ENCODE measurements at regions not wholly inside any gene's neighbourhood (a gene's known extent, or its start where the extent isn't known, plus 50 kb on each side); places are given as distances from the start of the nearest gene placed in this dataset.

DNA sequence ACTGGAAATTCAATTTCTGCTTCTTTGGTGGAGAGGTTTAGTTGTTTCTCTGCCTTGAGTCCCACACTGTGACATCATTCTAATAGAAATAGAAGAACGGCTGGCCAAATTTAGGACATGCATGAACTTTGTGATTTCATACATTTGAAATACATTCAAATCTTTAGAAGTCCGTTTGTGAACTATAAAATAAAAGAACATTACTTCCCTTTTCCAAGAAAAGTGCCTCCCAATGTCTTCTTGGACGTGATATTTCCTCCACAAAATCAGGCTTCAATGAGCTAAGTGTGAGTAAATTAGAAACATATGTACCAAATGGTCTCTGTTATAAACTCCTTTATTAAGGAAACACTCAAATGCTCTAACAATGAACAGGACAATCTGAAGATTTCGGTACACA lies 314.5 kb upstream of the AKR1E2 start:
- Histone ChIP-seq H3K4me1 (ENCODE audit: insufficient read depth, low read length) (no peaks in the 10 kb centered on the region), H3K9me3 (ENCODE audit: low read length) (no peaks in the 10 kb centered on the region), H3K36me3 (ENCODE audit: insufficient read depth, low read length) (no peaks in the 10 kb centered on the region), H2AFZ (ENCODE audit: low read depth, low read length) (no peak overlapping the region), H3K4me3 (ENCODE audit: low read length) (no peak overlapping the region), H3K27me3 (ENCODE audit: insufficient read depth, low read length) (no peaks in the 10 kb centered on the region)

DNA sequence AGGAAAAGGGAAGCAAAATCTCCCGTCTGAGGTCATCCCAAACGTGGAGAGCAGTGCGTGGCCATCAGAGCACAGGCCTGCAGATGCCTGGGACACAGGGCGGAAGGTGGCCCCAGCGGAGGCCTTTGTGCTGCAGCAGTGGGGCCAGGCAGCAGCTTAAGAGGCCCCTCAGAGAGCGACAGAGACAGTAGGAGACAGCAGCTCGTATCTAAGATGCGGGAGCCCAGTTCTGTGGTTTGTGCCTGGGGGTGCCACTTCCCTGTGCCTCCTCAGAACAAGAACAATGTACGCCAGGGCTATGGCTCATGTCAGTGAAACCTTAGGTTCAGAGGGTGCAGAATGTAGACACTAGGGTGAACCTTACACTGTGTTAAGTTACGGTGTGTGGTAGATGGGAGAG lies 316.6 kb upstream of the AKR1E2 start:
- no peak overlapping the region for H2AFZ ChIP-seq (ENCODE audit: low read depth, low read length)
- no peaks in the 10 kb centered on the region for H3K9me3 ChIP-seq (ENCODE audit: low read length)
- H3K4me1 ChIP-seq (ENCODE audit: insufficient read depth, low read length): no peaks in the 10 kb centered on the region
- no peaks in the 10 kb centered on the region for H3K36me3 ChIP-seq (ENCODE audit: insufficient read depth, low read length)
- no peaks in the 10 kb centered on the region for H3K27me3 ChIP-seq (ENCODE audit: insufficient read depth, low read length)
- H3K4me3 ChIP-seq (ENCODE audit: low read length): no peak overlapping the region

DNA sequence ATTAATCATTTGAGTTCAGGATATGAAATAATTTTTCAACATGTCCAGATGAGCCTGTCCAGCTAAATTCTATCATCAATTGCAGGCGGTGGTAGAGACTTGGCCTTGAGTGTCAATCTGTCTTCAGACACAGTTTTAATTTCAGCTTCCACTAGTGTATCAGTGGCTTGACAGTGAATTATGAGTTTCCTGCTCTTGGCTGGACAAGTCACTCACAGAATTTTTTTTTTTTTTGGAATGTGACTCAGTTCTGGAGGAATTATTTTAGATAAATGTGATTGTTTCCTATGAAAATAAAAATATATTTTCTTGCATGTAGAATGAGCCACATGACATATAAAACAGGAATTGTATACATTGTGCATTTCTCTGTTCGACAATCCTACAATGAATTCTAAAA lies 319.9 kb upstream of the AKR1E2 start:
- Histone ChIP-seq H3K4me1 (ENCODE audit: insufficient read depth, low read length) (no peaks in the 10 kb centered on the region), H3K9me3 (ENCODE audit: low read length) (no peaks in the 10 kb centered on the region), H3K36me3 (ENCODE audit: insufficient read depth, low read length) (no peaks in the 10 kb centered on the region), H3K4me3 (ENCODE audit: low read length) (no peak overlapping the region), H2AFZ (ENCODE audit: low read depth, low read length) (no peak overlapping the region), H3K27me3 (ENCODE audit: insufficient read depth, low read length) (no peaks in the 10 kb centered on the region)

DNA sequence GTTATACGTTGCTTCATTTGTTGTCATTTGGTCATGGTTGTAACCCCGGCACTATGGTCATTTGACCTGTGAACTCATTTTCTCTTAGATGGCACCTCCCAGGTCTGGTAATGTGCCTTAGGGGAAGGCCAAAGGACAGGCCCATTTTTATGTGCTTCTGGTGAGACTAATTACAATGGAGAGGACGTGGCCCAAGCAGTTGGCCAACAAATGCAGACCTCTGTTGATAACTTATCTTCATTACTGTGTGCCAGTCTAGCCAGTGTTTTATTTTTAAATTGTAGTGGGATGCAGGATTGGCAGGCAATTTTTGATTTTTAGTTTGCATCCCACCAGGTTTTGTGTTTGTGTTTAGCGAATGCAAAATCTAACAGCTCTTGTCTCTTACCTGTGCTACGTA lies 321.5 kb upstream of the AKR1E2 start:
- H3K27me3 ChIP-seq (ENCODE audit: insufficient read depth, low read length): no peaks in the 10 kb centered on the region
- no peaks in the 10 kb centered on the region for H3K9me3 ChIP-seq (ENCODE audit: low read length)
- no peaks in the 10 kb centered on the region for H3K36me3 ChIP-seq (ENCODE audit: insufficient read depth, low read length)
- no peak overlapping the region for H3K4me3 ChIP-seq (ENCODE audit: low read length)
- H2AFZ ChIP-seq (ENCODE audit: low read depth, low read length): no peak overlapping the region
- no peaks in the 10 kb centered on the region for H3K4me1 ChIP-seq (ENCODE audit: insufficient read depth, low read length)

DNA sequence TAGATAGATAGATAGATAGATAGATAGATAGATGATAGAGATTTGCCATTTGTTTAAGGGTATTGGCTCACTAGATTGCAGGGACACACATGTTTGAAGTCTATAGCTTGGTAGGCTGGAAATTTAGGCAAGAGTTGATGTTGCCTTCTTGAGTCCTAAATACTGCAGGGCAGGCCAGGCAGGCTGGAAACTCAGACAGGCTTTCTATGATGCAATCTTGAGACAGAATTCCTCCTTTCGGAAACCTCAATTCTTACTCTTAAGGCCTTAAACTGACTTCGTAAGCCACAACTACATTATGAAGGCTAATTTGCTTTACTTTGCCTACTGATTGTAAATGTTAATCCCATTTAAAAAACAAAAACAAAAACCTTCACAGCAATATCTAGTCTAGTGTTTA lies 322.9 kb upstream of the AKR1E2 start:
- no peaks in the 10 kb centered on the region for H3K27me3 ChIP-seq (ENCODE audit: insufficient read depth, low read length)
- no peak overlapping the region for H3K4me3 ChIP-seq (ENCODE audit: low read length)
- no peaks in the 10 kb centered on the region for H3K9me3 ChIP-seq (ENCODE audit: low read length)
- H2AFZ ChIP-seq (ENCODE audit: low read depth, low read length): no peak overlapping the region
- H3K36me3 ChIP-seq (ENCODE audit: insufficient read depth, low read length): no peaks in the 10 kb centered on the region
- no peaks in the 10 kb centered on the region for H3K4me1 ChIP-seq (ENCODE audit: insufficient read depth, low read length)

DNA sequence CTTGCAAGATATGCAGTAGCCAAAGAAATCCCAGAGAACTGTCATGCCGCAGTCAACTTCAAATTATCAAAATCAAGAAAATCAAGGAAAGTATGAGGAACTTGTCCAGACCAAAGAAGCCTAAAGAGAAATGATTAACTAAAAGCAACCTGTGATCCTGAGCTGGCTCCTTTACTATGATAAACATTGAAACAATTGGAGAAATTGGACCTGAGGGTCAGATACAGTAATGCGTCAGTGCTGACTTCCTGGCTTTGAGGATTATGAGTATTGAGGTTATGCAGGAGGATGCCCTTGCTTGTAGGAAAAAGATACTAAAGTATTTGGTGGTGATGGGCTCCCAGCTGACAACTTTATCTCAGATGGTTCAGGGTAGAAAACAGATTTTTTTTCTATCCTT lies 324.7 kb upstream of the AKR1E2 start:
- no peak overlapping the region for H3K4me3 ChIP-seq (ENCODE audit: low read length)
- no peaks in the 10 kb centered on the region for H3K36me3 ChIP-seq (ENCODE audit: insufficient read depth, low read length)
- H3K4me1 ChIP-seq (ENCODE audit: insufficient read depth, low read length): no peaks in the 10 kb centered on the region
- no peaks in the 10 kb centered on the region for H3K27me3 ChIP-seq (ENCODE audit: insufficient read depth, low read length)
- H2AFZ ChIP-seq (ENCODE audit: low read depth, low read length): no peak overlapping the region
- no peaks in the 10 kb centered on the region for H3K9me3 ChIP-seq (ENCODE audit: low read length)

DNA sequence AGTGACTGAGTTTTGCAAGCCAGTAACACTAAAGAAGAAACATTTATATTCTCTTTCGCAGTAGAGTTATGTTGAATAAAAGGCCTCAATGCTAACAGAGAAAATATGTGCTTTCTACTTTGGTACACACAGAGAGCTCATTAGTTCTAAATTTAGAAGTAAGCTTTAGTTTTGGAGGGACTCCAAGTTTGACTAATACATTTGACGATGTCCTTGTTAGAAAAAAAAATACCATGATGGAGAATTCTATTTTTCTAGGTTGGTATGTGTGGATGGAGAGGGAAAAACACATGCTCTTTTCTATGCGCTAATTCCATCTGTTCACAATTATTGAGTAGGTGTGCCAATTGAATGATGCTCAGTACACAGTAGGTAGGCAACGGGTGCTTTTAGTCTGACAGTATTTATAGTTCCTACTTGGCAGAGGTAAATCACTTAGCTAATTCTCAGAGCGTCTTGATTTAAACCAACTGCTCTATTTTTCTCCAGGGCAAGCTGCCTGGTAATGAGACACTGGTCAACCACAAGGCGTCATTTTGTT lies 327.2 kb upstream of the AKR1E2 start:
- Histone ChIP-seq H3K27me3 (ENCODE audit: insufficient read depth, low read length) (no peaks in the 10 kb centered on the region), H3K9me3 (ENCODE audit: low read length) (no peaks in the 10 kb centered on the region), H2AFZ (ENCODE audit: low read depth, low read length) (no peak overlapping the region), H3K4me1 (ENCODE audit: insufficient read depth, low read length) (no peaks in the 10 kb centered on the region), H3K36me3 (ENCODE audit: insufficient read depth, low read length) (no peaks in the 10 kb centered on the region), H3K4me3 (ENCODE audit: low read length) (no peak overlapping the region)

DNA sequence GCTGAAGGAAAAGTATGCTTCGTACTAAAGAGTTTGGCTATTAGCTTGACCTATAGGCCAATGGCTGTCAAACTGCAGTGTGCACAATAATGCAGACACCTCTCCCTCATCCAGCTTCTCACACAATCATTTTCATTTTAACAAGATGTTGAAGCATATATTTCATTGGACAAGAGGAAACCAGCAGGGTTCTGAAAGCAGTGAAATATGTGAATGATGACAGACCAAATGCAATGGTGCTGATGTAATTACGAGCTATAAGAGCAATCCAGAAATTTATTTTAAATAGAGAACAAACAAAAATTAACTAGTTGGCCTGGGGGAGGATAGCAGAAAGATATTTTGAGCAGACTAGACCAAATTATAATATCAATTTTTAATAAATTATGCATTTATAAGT lies 331.5 kb upstream of the AKR1E2 start:
- Histone ChIP-seq H3K36me3 (ENCODE audit: insufficient read depth, low read length) (no peaks in the 10 kb centered on the region), H3K27me3 (ENCODE audit: insufficient read depth, low read length) (no peaks in the 10 kb centered on the region), H3K4me1 (ENCODE audit: insufficient read depth, low read length) (no peaks in the 10 kb centered on the region), H3K4me3 (ENCODE audit: low read length) (no peak overlapping the region), H3K9me3 (ENCODE audit: low read length) (peaks cover 2% of the 10 kb centered on the region), H2AFZ (ENCODE audit: low read depth, low read length) (no peak overlapping the region)

DNA sequence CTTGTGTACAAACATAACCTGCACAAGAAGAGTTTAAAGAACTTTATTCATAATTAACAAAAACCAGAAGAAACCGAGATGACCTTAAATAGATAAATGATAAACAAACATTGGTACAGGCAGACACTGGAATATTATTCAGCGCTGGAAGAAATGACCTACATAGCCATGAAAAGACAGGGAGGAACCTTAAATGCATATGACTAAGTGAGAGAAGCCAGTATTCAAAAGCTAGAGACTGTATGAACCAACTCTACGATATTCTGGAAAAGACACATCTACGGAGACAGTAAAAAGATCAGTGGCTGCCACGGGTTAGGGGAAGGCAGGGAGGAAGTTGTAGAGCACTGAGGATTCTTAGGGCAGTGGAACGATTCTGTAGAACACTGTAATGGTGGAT lies 333.8 kb upstream of the AKR1E2 start:
- no peaks in the 10 kb centered on the region for H3K4me1 ChIP-seq (ENCODE audit: insufficient read depth, low read length)
- H3K27me3 ChIP-seq (ENCODE audit: insufficient read depth, low read length): no peaks in the 10 kb centered on the region
- no peak overlapping the region for H2AFZ ChIP-seq (ENCODE audit: low read depth, low read length)
- H3K4me3 ChIP-seq (ENCODE audit: low read length): no peak overlapping the region
- no peaks in the 10 kb centered on the region for H3K36me3 ChIP-seq (ENCODE audit: insufficient read depth, low read length)
- peaks cover 2% of the 10 kb centered on the region for H3K9me3 ChIP-seq (ENCODE audit: low read length)

DNA sequence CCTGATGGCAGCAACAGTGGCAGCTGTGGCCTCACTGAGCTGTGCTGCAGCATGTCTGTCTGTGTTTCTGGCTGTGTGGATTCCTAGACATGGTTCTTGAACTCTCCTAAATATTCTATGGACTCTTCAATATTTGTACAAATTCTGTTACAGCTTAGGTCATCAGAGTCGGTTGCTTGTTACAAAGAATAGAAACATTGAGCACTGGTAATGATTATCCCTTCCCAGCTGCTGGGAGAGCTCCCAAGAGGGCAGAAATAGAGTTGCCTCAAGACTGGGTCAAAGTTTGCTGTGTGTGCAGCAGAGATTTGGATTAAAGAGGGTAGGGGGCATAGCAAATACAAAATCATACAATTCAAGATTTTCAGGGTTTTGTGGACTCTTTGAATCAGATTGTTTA lies 337.1 kb upstream of the AKR1E2 start:
- H3K36me3 ChIP-seq (ENCODE audit: insufficient read depth, low read length): no peaks in the 10 kb centered on the region
- H3K27me3 ChIP-seq (ENCODE audit: insufficient read depth, low read length): no peaks in the 10 kb centered on the region
- H3K4me3 ChIP-seq (ENCODE audit: low read length): no peak overlapping the region
- H3K9me3 ChIP-seq (ENCODE audit: low read length): peaks cover 2% of the 10 kb centered on the region
- peaks cover 2% of the 10 kb centered on the region for H3K4me1 ChIP-seq (ENCODE audit: insufficient read depth, low read length)
- no peak overlapping the region for H2AFZ ChIP-seq (ENCODE audit: low read depth, low read length)

DNA sequence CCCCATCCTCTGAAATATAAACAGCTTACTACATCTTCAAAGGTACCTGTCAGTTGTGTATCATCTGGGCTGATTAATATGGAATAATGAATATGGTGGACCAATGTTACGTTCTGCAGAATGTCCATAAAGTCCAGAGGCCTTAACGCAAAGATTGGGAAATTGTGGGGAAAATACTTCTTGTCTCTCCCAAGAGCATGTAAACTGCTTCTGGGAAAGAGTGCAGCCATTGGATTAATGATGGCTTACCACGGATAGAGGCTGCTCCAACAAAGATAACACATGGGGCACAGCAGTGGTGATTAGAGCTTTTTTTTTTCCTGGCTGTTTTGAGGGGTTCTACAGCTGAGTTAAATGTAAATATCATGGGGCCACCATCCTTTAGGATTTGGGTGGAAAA lies 340.4 kb upstream of the AKR1E2 start:
- no peak overlapping the region for H3K4me3 ChIP-seq (ENCODE audit: low read length)
- no peaks in the 10 kb centered on the region for H3K36me3 ChIP-seq (ENCODE audit: insufficient read depth, low read length)
- H3K9me3 ChIP-seq (ENCODE audit: low read length): no peaks in the 10 kb centered on the region
- no peaks in the 10 kb centered on the region for H3K27me3 ChIP-seq (ENCODE audit: insufficient read depth, low read length)
- no peak overlapping the region for H2AFZ ChIP-seq (ENCODE audit: low read depth, low read length)
- H3K4me1 ChIP-seq (ENCODE audit: insufficient read depth, low read length): peaks cover 24% of the 10 kb centered on the region

DNA sequence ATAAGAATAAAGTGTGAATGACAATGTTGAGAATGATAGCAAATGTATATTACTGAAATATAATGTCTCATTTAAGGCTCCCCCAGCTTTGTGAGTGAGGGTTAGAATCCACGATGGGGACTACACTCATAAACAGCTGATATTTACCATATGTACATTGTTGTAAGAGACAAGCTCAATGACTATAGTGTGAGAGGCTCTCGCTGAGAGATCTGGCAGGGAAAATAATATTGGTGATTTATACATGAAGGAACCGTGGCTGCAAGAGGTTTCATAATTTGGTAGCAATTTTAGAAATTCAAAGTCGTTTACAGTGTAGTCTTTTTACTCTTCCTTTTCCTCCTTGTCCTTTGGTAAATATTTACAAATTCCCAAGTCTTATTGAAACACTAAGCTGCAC lies 342.2 kb upstream of the AKR1E2 start:
- H3K4me3 ChIP-seq (ENCODE audit: low read length): no peak overlapping the region
- H3K4me1 ChIP-seq (ENCODE audit: insufficient read depth, low read length): peaks cover 24% of the 10 kb centered on the region
- no peaks in the 10 kb centered on the region for H3K27me3 ChIP-seq (ENCODE audit: insufficient read depth, low read length)
- H3K9me3 ChIP-seq (ENCODE audit: low read length): no peaks in the 10 kb centered on the region
- H2AFZ ChIP-seq (ENCODE audit: low read depth, low read length): no peak overlapping the region
- no peaks in the 10 kb centered on the region for H3K36me3 ChIP-seq (ENCODE audit: insufficient read depth, low read length)

DNA sequence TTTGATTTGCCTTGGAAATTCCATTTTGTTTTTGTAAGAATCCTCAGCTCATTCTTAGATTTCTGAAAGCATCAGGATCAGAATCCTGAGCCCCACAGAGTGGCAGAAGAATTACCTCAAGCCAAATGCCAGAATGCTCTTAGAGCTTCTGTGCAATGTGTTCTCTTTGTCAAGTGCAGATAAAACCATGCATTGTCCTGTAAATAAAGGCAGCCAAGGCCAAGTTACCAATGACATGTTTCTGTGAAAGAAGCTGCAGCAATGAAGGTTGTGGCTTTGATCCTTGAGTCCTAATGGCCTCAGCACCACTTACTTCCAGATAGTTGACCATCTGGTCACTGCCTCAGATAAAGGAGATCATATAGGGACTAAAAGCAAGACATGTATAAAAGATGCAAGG lies 343.3 kb upstream of the AKR1E2 start:
- Histone ChIP-seq H3K9me3 (ENCODE audit: low read length) (no peaks in the 10 kb centered on the region), H3K36me3 (ENCODE audit: insufficient read depth, low read length) (no peaks in the 10 kb centered on the region), H2AFZ (ENCODE audit: low read depth, low read length) (no peak overlapping the region), H3K4me1 (ENCODE audit: insufficient read depth, low read length) (peaks cover 24% of the 10 kb centered on the region), H3K4me3 (ENCODE audit: low read length) (no peak overlapping the region), H3K27me3 (ENCODE audit: insufficient read depth, low read length) (no peaks in the 10 kb centered on the region)

DNA sequence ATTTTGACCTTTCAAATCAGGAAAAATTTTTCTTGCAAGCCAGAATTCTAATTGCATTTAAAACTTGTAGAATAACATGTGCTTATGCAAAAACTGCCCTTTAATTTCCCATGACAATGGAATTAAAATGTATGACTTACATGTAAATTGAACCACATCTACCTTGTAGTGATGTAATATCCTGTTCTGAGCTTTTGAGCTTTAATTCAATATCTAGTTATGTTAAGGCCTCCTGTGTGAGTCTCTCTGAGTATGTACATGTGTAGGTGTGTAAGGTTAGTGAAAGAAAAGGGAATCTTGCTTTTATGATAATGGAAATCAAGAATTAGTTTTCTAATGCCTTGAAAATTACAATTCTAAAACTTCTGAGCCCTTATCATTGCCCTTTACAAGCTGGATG lies 344.8 kb upstream of the AKR1E2 start:
- no peak overlapping the region for H3K4me3 ChIP-seq (ENCODE audit: low read length)
- peaks cover 24% of the 10 kb centered on the region for H3K4me1 ChIP-seq (ENCODE audit: insufficient read depth, low read length)
- H3K36me3 ChIP-seq (ENCODE audit: insufficient read depth, low read length): no peaks in the 10 kb centered on the region
- H2AFZ ChIP-seq (ENCODE audit: low read depth, low read length): no peak overlapping the region
- no peaks in the 10 kb centered on the region for H3K27me3 ChIP-seq (ENCODE audit: insufficient read depth, low read length)
- H3K9me3 ChIP-seq (ENCODE audit: low read length): no peaks in the 10 kb centered on the region
